ENCODE measurements at regions not wholly inside any gene's neighbourhood (a gene's known extent, or its start where the extent isn't known, plus 50 kb on each side); places are given as distances from the start of the nearest gene placed in this dataset.
"Not testable (repeated sequence)": the region's sequence is repeated elsewhere in the genome, so short reads cannot be mapped to it uniquely, and the experiment has no call there.

- H2AK9ac ChIP-seq (replicated peaks; ENCODE audit: low read depth, low read length, poor library complexity); in situ Hi-C loops (cut with MboI; ENCODE audit: low sequenced_read_pairs); H3K79me1 ChIP-seq (ENCODE audit: low read depth in 1 of 2, low read length in 2 of 2); H2BK5ac ChIP-seq (ENCODE audit: low read depth, low read length, poor library complexity, severe bottlenecking); H3K4me1 ChIP-seq (ENCODE audit: control insufficient read depth, insufficient read depth, low read length); BruUV-seq (replicated peaks); H3K14ac ChIP-seq (replicated peaks; ENCODE audit: low read depth, low read length); H2BK20ac ChIP-seq (ENCODE audit: low read depth, low read length); H3K4me3 ChIP-seq (ENCODE audit: insufficient read depth, low read depth, low read length); H2AFZ ChIP-seq (replicated peaks; ENCODE audit: low read length, poor library complexity); H4K91ac ChIP-seq (ENCODE audit: insufficient read depth, low read depth, low read length); H3K9me1 ChIP-seq (ENCODE audit: insufficient read depth, low read length); H3K4ac ChIP-seq (ENCODE audit: low read depth, low read length); POLR2A ChIA-PET (ENCODE audit: unreplicated experiment); H3K36me3 ChIP-seq (ENCODE audit: control insufficient read depth, insufficient read depth, low read length); CTCF ChIA-PET; H2BK120ac ChIP-seq (ENCODE audit: low read depth, low read length); H3K4me2 ChIP-seq (ENCODE audit: low read depth, low read length); intact Hi-C loops (cut with micrococcal nuclease); H4K20me1 ChIP-seq (ENCODE audit: insufficient read depth, low read length); H2AK5ac ChIP-seq (ENCODE audit: low read depth, low read length); H3K18ac ChIP-seq (ENCODE audit: low read depth, low read length); H3K56ac ChIP-seq (ENCODE audit: extremely low read depth, insufficient read depth, low read length); H3K27me3 ChIP-seq (ENCODE audit: control insufficient read depth, insufficient read depth, low read length); H3K9me3 ChIP-seq (ENCODE audit: control insufficient read depth, insufficient read depth, low read length); dilution Hi-C loops (cut with HindIII; ENCODE audit: low sequenced_read_pairs, unreplicated experiment); H2BK15ac ChIP-seq (ENCODE audit: low read depth, low read length); H3K27ac ChIP-seq (ENCODE audit: insufficient read depth, low read length); H3K23ac ChIP-seq (ENCODE audit: low read depth, low read length); H3K9ac ChIP-seq (ENCODE audit: low read depth, low read length); DNase-seq; ATAC-seq (ENCODE audit: low read depth); H4K8ac ChIP-seq (ENCODE audit: low read depth in 2 of 2, low read length in 2 of 2); H4K5ac ChIP-seq (ENCODE audit: low read depth, low read length): not testable (repeated sequence)
- no CpG with 5 or more reads among the region's 1 CpG for WGBS, 2 experiments (ENCODE audit: extremely low coverage in 2 of 2, insufficient read length in 1 of 2)
These were observed 71.9 kb upstream of the NDP start for GRCh38 chrX:44045106-44045505.

Measured in IMR-90 (cell line).